ENCODE measurements at regions not wholly inside any gene's neighbourhood (a gene's known extent, or its start where the extent isn't known, plus 50 kb on each side); places are given as distances from the start of the nearest gene placed in this dataset.
A peak's percentile ranks its signal among the peaks of the same experiment; 100 is the strongest.

GRCh38 chr9:27752069-27752468 is 178.8 kb upstream of the C9orf72 start:
- Histone ChIP-seq H3K36me3 (ENCODE audit: control insufficient read depth in 2 of 4, insufficient read depth in 4 of 4, low read length in 3 of 4) (no peaks in the 10 kb centered on the region), H3K4me1 (replicated peaks in 1 of 4; ENCODE audit: control insufficient read depth in 3 of 4, insufficient read depth in 4 of 4, low read length in 3 of 4) (peaks cover 7 to 23% (median 14%) of the 10 kb centered on the region in 4 experiments), H3K27me3 (replicated peaks in 1 of 4; ENCODE audit: control insufficient read depth in 3 of 4, extremely low read depth in 1 of 4, insufficient read depth in 3 of 4, low read length in 3 of 4) (no peaks in the 10 kb centered on the region), H2BK12ac (ENCODE audit: low read depth, low read length) (no peak overlapping the region), H3K27ac (ENCODE audit: low read depth, low read length) (no peak overlapping the region), H2BK5ac (ENCODE audit: low read depth, low read length) (no peak overlapping the region), H3K4me2 (ENCODE audit: insufficient read depth in 1 of 2, low read depth in 2 of 2, low read length in 2 of 2) (no peak overlapping the region), H3K4me3 (ENCODE audit: extremely low read depth in 1 of 4, insufficient read depth in 2 of 4, low read depth in 3 of 4, low read length in 4 of 4) (no peak overlapping the region), H3K4ac (replicated peaks; ENCODE audit: insufficient read length, low read depth, low read length) (peak overlapping the region; percentile 79), H2BK15ac (ENCODE audit: low read length) (no peak overlapping the region), H3K23ac (ENCODE audit: insufficient read length) (no peak overlapping the region), H3K9me3 (ENCODE audit: insufficient read depth in 2 of 2, low read depth in 1 of 2, low read length in 1 of 2) (no peaks in the 10 kb centered on the region), H2AK5ac (ENCODE audit: low read depth, low read length) (no peak overlapping the region), H4K20me1 (replicated peaks in 1 of 2; ENCODE audit: control insufficient read depth in 1 of 2, insufficient read depth in 2 of 2, low read length in 2 of 2) (no peaks in the 10 kb centered on the region), H3K18ac (ENCODE audit: extremely low read depth, low read length) (no peak overlapping the region), H3K23me2 (ENCODE audit: low read depth, low read length) (no peaks in the 10 kb centered on the region), H2AFZ (ENCODE audit: low read length) (no peak overlapping the region), H3K9ac (replicated peaks in 1 of 4; ENCODE audit: extremely low read depth in 1 of 4, low read depth in 3 of 4, low read length in 3 of 4) (no peak overlapping the region), H2BK20ac (ENCODE audit: low read length) (no peak overlapping the region), H4K8ac (ENCODE audit: extremely low read depth, insufficient read depth, low read length) (no peak overlapping the region), H2BK120ac (replicated peaks; ENCODE audit: low read depth, low read length) (peak overlapping the region; percentile 24), H3K79me2 (ENCODE audit: control insufficient read depth in 1 of 2, insufficient read depth in 2 of 2, low read length in 2 of 2) (no peaks in the 10 kb centered on the region), H3K56ac (replicated peaks; ENCODE audit: insufficient read length, low read depth, low read length) (no peak overlapping the region), H4K91ac (replicated peaks; ENCODE audit: insufficient read length, low read length) (peak overlapping the region; percentile 67), H3K79me1 (ENCODE audit: low read depth, low read length) (no peaks in the 10 kb centered on the region), H4K5ac (ENCODE audit: insufficient read length, low read depth, low read length) (no peak overlapping the region), H3K14ac (ENCODE audit: insufficient read length) (no peak overlapping the region)
- FAIRE-seq (no peak), DNase-seq (ENCODE audit: low read depth in 1 of 2, low spot score in 2 of 2) (no peak)
- WGBS, 2 experiments (ENCODE audit: extremely low coverage in 1 of 2, insufficient coverage in 1 of 2, insufficient read length in 1 of 2, insufficient replicate concordance in 2 of 2, low coverage in 1 of 2, low lambda C conversion rate in 2 of 2, missing lambda C conversion rate in 1 of 2): 78% methylated on average over 4 of the region's 4 CpGs; no CpG with 5 or more reads in 1 of the 2 experiments
- CTCF ChIA-PET (ENCODE audit: partially characterized antibody): interaction anchor here (1.1 to 1.5 kb wide), 2 partner anchors 16 to 321 kb away, joined by 4 to 5 read pairs; no protein-coding TSS in a partner anchor
- POLR2A ChIA-PET (ENCODE audit: partially characterized antibody): interaction anchor here (0.5 kb wide), 1 partner anchor 29 kb away, joined by 3 read pairs; no protein-coding TSS in a partner anchor
- TF ChIP-seq TEAD4 (IDR thresholded peaks at IDR 0.05; ENCODE audit: low read depth, low read length) (no peak), ATF3 (IDR thresholded peaks at IDR 0.05; ENCODE audit: insufficient read depth, low read depth, low read length) (no peak), RXRA (IDR thresholded peaks at IDR 0.05; ENCODE audit: insufficient read depth, low read depth, low read length) (no peak), EGR1 (IDR thresholded peaks at IDR 0.05; ENCODE audit: borderline replicate concordance, low read depth, low read length) (no peak), EZH2 (IDR thresholded peaks at IDR 0.05; ENCODE audit: low read depth, low read length, severe bottlenecking) (no peak), ZNF274 (IDR thresholded peaks at IDR 0.05; ENCODE audit: borderline replicate concordance, extremely low read depth, low read length) (no peak), USF2 (IDR thresholded peaks at IDR 0.05; ENCODE audit: low read length) (no peak), GTF2F1 (IDR thresholded peaks at IDR 0.05; ENCODE audit: borderline replicate concordance, low read depth, low read length) (no peak), CTCF (IDR thresholded peaks at IDR 0.05; ENCODE audit: control extremely low read depth in 1 of 3, insufficient read depth in 1 of 3, low read depth in 1 of 3, low read length in 3 of 3) (no peak), MAFK (IDR thresholded peaks at IDR 0.05; ENCODE audit: low read depth, low read length) (no peak)
